SK-N-SH (cell line): ENCODE measurements at regions not wholly inside any gene's neighbourhood (a gene's known extent, or its start where the extent isn't known, plus 50 kb on each side); places are given as distances from the start of the nearest gene placed in this dataset.

ENCODE experiments used
- CTCF ChIA-PET: fragments of 300-600, 350-600 bp; formaldehyde crosslinking; extraction: SDS; loops from one replicate; lab custom pipeline; 2021; lab: Yijun Ruan, JAX
- POLR2A ChIA-PET: fragments of 350-600 bp; sonication (Branson Sonifier 250); formaldehyde crosslinking; extraction: SDS; loops from one replicate; lab custom pipeline; 2020; ENCODE audit warnings: antibody characterized with exemption, inconsistent platforms; lab: Yijun Ruan, JAX
- DNase-seq: peaks from one replicate; pipeline ENCODE4 v3.0.0; 2012
- H2AFZ ChIP-seq: fragments of 200-600 bp; sonication (generic); 2 replicates; pipeline ENCODE4 v1.8.1; 2016; ENCODE audit warnings: antibody characterized with exemption, mild to moderate bottlenecking, low read depth
- H3F3A ChIP-seq: fragments of 200-600 bp; sonication (generic); replicated peaks from 2 replicates; pipeline ENCODE3; 2016; ENCODE audit warnings: antibody characterized with exemption, mild to moderate bottlenecking; ENCODE audit not compliant: insufficient read depth
- H3K27ac ChIP-seq, 2 experiments: fragments of 200-500 bp in 1 of 2; fragments of 200-600 bp in 1 of 2; sonication (Bioruptor generic) in 1 of 2; sonication (generic), shearing (Covaris generic) in 1 of 2; 2 replicates each; pipeline versions ENCODE4 v1.5.1 to v1.6.1; 2014 to 2016; ENCODE audit warnings: low read depth in 2 of 2, inconsistent platforms in 1 of 2, low read length in 1 of 2, mild to moderate bottlenecking in 1 of 2, mixed read lengths in 1 of 2
- H3K27me3 ChIP-seq: fragments of 200-600 bp; sonication (generic), shearing (Covaris generic); 2 replicates; pipeline ENCODE4 v1.6.1; 2016; ENCODE audit warnings: mixed run types; ENCODE audit not compliant: insufficient read depth
- H3K36me3 ChIP-seq, 2 experiments: fragments of 200-500 bp in 1 of 2; fragments of 200-600 bp in 1 of 2; sonication (Bioruptor generic) in 1 of 2; sonication (generic) in 1 of 2; replicated peaks in 1 of 2; 2 replicates each; pipeline versions ENCODE3 to v1.5.1; 2014 to 2016; ENCODE audit warnings: low read length in 1 of 2, mild to moderate bottlenecking in 1 of 2; ENCODE audit not compliant: insufficient read depth in 2 of 2, control insufficient read depth in 1 of 2
- H3K4me1 ChIP-seq, 2 experiments: fragments of 200-500 bp in 1 of 2; fragments of 200-600 bp in 1 of 2; sonication (Bioruptor generic) in 1 of 2; sonication (generic), shearing (Covaris generic) in 1 of 2; 2 replicates each; pipeline versions ENCODE4 v1.5.1 to v1.6.1; 2014 to 2016; ENCODE audit warnings: low read depth in 1 of 2, low read length in 1 of 2, mixed run types in 1 of 2; ENCODE audit not compliant: insufficient read depth in 2 of 2, control insufficient read depth in 1 of 2
- H3K4me2 ChIP-seq: fragments of 200-600 bp; sonication (generic), shearing (Covaris generic); 2 replicates; pipeline ENCODE4 v1.6.1; 2017; ENCODE audit warnings: mixed run types
- H3K4me3 ChIP-seq, 2 experiments: fragments of 200-500 bp in 1 of 2; fragments of 200-600 bp in 1 of 2; sonication (Bioruptor generic) in 1 of 2; sonication (generic), shearing (Covaris generic) in 1 of 2; 2 replicates each; pipeline versions ENCODE4 v1.5.1 to v1.8.1; 2014 to 2016; ENCODE audit warnings: low read depth in 2 of 2, inconsistent platforms in 1 of 2, low read length in 1 of 2, mild to moderate bottlenecking in 1 of 2, mixed read lengths in 1 of 2, moderate library complexity in 1 of 2
- H3K79me2 ChIP-seq: fragments of 200-600 bp; sonication (generic); 2 replicates; pipeline ENCODE4 v1.8.1; 2017; ENCODE audit warnings: mild to moderate bottlenecking; ENCODE audit not compliant: insufficient read depth
- H3K9ac ChIP-seq: fragments of 200-600 bp; sonication (generic); 2 replicates; pipeline ENCODE4 v1.6.1; 2017; ENCODE audit warnings: mixed run types
- H3K9me2 ChIP-seq: fragments of 200-600 bp; sonication (generic); 2 replicates; pipeline ENCODE4 v1.6.1; 2017; ENCODE audit warnings: mixed run types
- H3K9me3 ChIP-seq: fragments of 200-600 bp; sonication (generic); 2 replicates; pipeline ENCODE4 v1.6.1; 2017; ENCODE audit warnings: mixed run types, mild to moderate bottlenecking, moderate library complexity
- H4K20me1 ChIP-seq: fragments of 200-600 bp; sonication (generic); 2 replicates; pipeline ENCODE4 v1.6.1; 2017; ENCODE audit warnings: mild to moderate bottlenecking, mixed run types; ENCODE audit not compliant: insufficient read depth
- FOXM1 ChIP-seq: IDR thresholded peaks from 2 replicates; pipeline ENCODE4 v1.4.0; 2012; ENCODE audit warnings: low read depth, mild to moderate bottlenecking
- GABPA ChIP-seq: IDR thresholded peaks from 2 replicates; pipeline ENCODE4 v1.4.0; 2012; ENCODE audit warnings: low read depth, mild to moderate bottlenecking
- IRF3 ChIP-seq: fragments of 150-350 bp; IDR thresholded peaks from 2 replicates; pipeline ENCODE4 v1.6.1; 2016; ENCODE audit warnings: mild to moderate bottlenecking, low read depth, low read length
- MAX ChIP-seq: IDR thresholded peaks from 2 replicates; pipeline ENCODE4 v1.4.0; 2012; ENCODE audit warnings: low read depth
- MEF2A ChIP-seq: IDR thresholded peaks from 2 replicates; pipeline ENCODE4 v1.4.0; 2012; ENCODE audit warnings: low read depth, borderline replicate concordance
- POLR2AphosphoS5 ChIP-seq: IDR thresholded peaks from 2 replicates; pipeline ENCODE4 v1.6.1; 2012; ENCODE audit warnings: low read depth, low read length
- REST ChIP-seq: IDR thresholded peaks from 2 replicates; pipeline ENCODE4 v1.6.1; 2012; ENCODE audit warnings: mild to moderate bottlenecking, low read depth, low read length, moderate library complexity
- RXRA ChIP-seq: IDR thresholded peaks from 2 replicates; pipeline ENCODE4 v1.4.0; 2012; ENCODE audit warnings: low read depth, mild to moderate bottlenecking, borderline replicate concordance
- SMC3 ChIP-seq: IDR thresholded peaks from 2 replicates; pipeline ENCODE4 v1.6.1; 2012; ENCODE audit warnings: low read depth, low read length, improper control_type of control experiment
- TAF1 ChIP-seq: IDR thresholded peaks from 2 replicates; pipeline ENCODE4 v1.6.1; 2012; ENCODE audit warnings: low read depth, mild to moderate bottlenecking, low read length, moderate library complexity, borderline replicate concordance
- TCF12 ChIP-seq: IDR thresholded peaks from 2 replicates; pipeline ENCODE4 v1.4.0; 2012
- USF2 ChIP-seq: fragments of 150-350 bp; IDR thresholded peaks from 2 replicates; pipeline ENCODE4 v1.6.1; 2017; ENCODE audit warnings: antibody characterized with exemption, low read length, low read depth, borderline replicate concordance
- WGBS: methylation state at CpG from one replicate; pipeline ENCODE4 v1.1.6; 2017; ENCODE audit warnings: low lambda C conversion rate; 5-methylcytosine and 5-hydroxymethylcytosine counted together

- TF ChIP-seq GABPA (no peak), IRF3 (no peak), USF2 (no peak), RXRA (no peak)
Measured at GRCh38 chr18:60698901-60699300, 326.3 kb upstream of the MC4R start (continued).

- Histone ChIP-seq H3K4me1 (no peaks in the 10 kb centered on the region; a peak in 1 of 4 replicates), H3K9me3 (no peaks in the 10 kb centered on the region), H3K36me3 (no peaks in the 10 kb centered on the region), H3K27ac (no peak overlapping the region), H3K27me3 (no peaks in the 10 kb centered on the region), H3K4me3 (no peak overlapping the region), H3K9me2 (no peaks in the 10 kb centered on the region), H2AFZ (no peak overlapping the region), H3F3A (no peaks in the 10 kb centered on the region), H4K20me1 (no peaks in the 10 kb centered on the region), H3K4me2 (no peak overlapping the region), H3K79me2 (no peaks in the 10 kb centered on the region), H3K9ac (no peak overlapping the region)
- ChIA-PET CTCF (no interaction called here), POLR2A (no interaction called here)
- TF ChIP-seq GABPA (no peak), MEF2A (no peak), POLR2AphosphoS5 (no peak), MAX (no peak)
- no peak for DNase-seq
- 44% methylated on average over 3 of the region's 3 CpGs for WGBS
Measured at GRCh38 chr18:60722742-60723141, 350.2 kb upstream of the MC4R start.

GRCh38 chr18:60732143-60732542, 359.6 kb upstream of the MC4R start:
- no peak overlapping the region for H3K4me2 ChIP-seq

More at GRCh38 chr18:60732143-60732542, 359.6 kb upstream of the MC4R start:
- no peak overlapping the region for H3K27ac ChIP-seq
- no peaks in the 10 kb centered on the region for H3K79me2 ChIP-seq
- WGBS, result 74% methylated on average over 1 of the region's 1 CpG
- no peak overlapping the region for H2AFZ ChIP-seq
- POLR2A ChIA-PET, result no interaction called here
- no peaks in the 10 kb centered on the region for H4K20me1 ChIP-seq
- H3K9me3 ChIP-seq, result no peaks in the 10 kb centered on the region
- no peak overlapping the region for H3K9ac ChIP-seq
- H3K27me3 ChIP-seq, result no peaks in the 10 kb centered on the region
- no peaks in the 10 kb centered on the region for H3K9me2 ChIP-seq
- DNase-seq, result no peak
- H3F3A ChIP-seq, result no peaks in the 10 kb centered on the region
- no peaks in the 10 kb centered on the region; a peak in 1 of 4 replicates for H3K4me1 ChIP-seq
- CTCF ChIA-PET, result no interaction called here
- H3K4me3 ChIP-seq, result no peak overlapping the region
- TF ChIP-seq POLR2AphosphoS5, result no peak
- TF ChIP-seq TAF1, result no peak
- TF ChIP-seq SMC3, result no peak
- no peak for TF ChIP-seq FOXM1
- no peak for TF ChIP-seq REST
- TF ChIP-seq TCF12, result no peak
- H3K36me3 ChIP-seq, result no peaks in the 10 kb centered on the region
